DMS153 (cell line): ENCODE measurements at regions not wholly inside any gene's neighbourhood (a gene's known extent, or its start where the extent isn't known, plus 50 kb on each side); places are given as distances from the start of the nearest gene placed in this dataset.
"Not testable (repeated sequence)": the region's sequence is repeated elsewhere in the genome, so short reads cannot be mapped to it uniquely, and the experiment has no call there.

Experiments used
- DNase-seq: peaks from one replicate; lab custom pipeline; 2025; lab: John Stamatoyannopoulos, UW

GRCh38 chr12:131513606-131514005 lies 197.3 kb upstream of the SFSWAP start:
- no peak for DNase-seq

- not testable (repeated sequence) for DNase-seq
Measured at GRCh38 chr12:131520553-131520952, 190.3 kb upstream of the SFSWAP start.

- no peak for DNase-seq
Measured at GRCh38 chr12:131521326-131521725, 189.6 kb upstream of the SFSWAP start.

GRCh38 chr12:131525795-131526508 lies 184.9 kb upstream of the SFSWAP start:
- DNase-seq, result no peak

- DNase-seq, result no peak
Measured at GRCh38 chr12:131527092-131527491, 183.8 kb upstream of the SFSWAP start.

- no peak for DNase-seq
Measured at GRCh38 chr12:131527736-131528135, 183.2 kb upstream of the SFSWAP start.

GRCh38 chr12:131528144-131528543 lies 182.7 kb upstream of the SFSWAP start:
- no peak for DNase-seq

- DNase-seq, result no peak
Measured at GRCh38 chr12:131528667-131529066, 182.2 kb upstream of the SFSWAP start.

- no peak for DNase-seq
Measured at GRCh38 chr12:131529196-131530040, 181.5 kb upstream of the SFSWAP start.

GRCh38 chr12:131530041-131530332 lies 180.9 kb upstream of the SFSWAP start:
- DNase-seq, result no peak

GRCh38 chr12:131530422-131530821 lies 180.5 kb upstream of the SFSWAP start:
- DNase-seq, result no peak

- no peak for DNase-seq
Measured at GRCh38 chr12:131533139-131533538, 177.8 kb upstream of the SFSWAP start.

- no peak for DNase-seq
Measured at GRCh38 chr12:131535779-131536178, 175.1 kb upstream of the SFSWAP start.

GRCh38 chr12:131536337-131536736 lies 174.6 kb upstream of the SFSWAP start:
- DNase-seq, result no peak

GRCh38 chr12:131536766-131537165 lies 174.1 kb upstream of the SFSWAP start:
- no peak for DNase-seq

GRCh38 chr12:131537267-131537958 lies 173.5 kb upstream of the SFSWAP start:
- no peak for DNase-seq

GRCh38 chr12:131539381-131539780 lies 171.5 kb upstream of the SFSWAP start:
- no peak for DNase-seq

- DNase-seq, result no peak
Measured at GRCh38 chr12:131540138-131540623, 170.7 kb upstream of the SFSWAP start.

GRCh38 chr12:131541512-131541911 lies 169.4 kb upstream of the SFSWAP start:
- DNase-seq, result not testable (repeated sequence)

- DNase-seq, result no peak
Measured at GRCh38 chr12:131542351-131542750, 168.5 kb upstream of the SFSWAP start.

GRCh38 chr12:131543040-131543439 lies 167.8 kb upstream of the SFSWAP start:
- DNase-seq, result no peak

- no peak for DNase-seq
Measured at GRCh38 chr12:131547555-131547954, 163.3 kb upstream of the SFSWAP start.

GRCh38 chr12:131550121-131550520 lies 160.8 kb upstream of the SFSWAP start:
- no peak for DNase-seq
